Common myeloid progenitor, CD34-positive (primary cell): ENCODE measurements at regions not wholly inside any gene's neighbourhood (a gene's known extent, or its start where the extent isn't known, plus 50 kb on each side); places are given as distances from the start of the nearest gene placed in this dataset.

Experiments used
- CTCF ChIA-PET: fragments of 350-600 bp; sonication (Branson Sonifier 250); formaldehyde crosslinking; loops from one replicate; lab custom pipeline; 2021; ENCODE audit warnings: antibody characterized with exemption; lab: Charles Lee
- POLR2A ChIA-PET: fragments of 350-600 bp; sonication (Branson Sonifier 250); formaldehyde crosslinking; loops from one replicate; lab custom pipeline; 2021; ENCODE audit warnings: antibody characterized with exemption; lab: Charles Lee
- DNase-seq, 3 donors: peaks; one replicate each; pipeline versions ENCODE4 v3.0.0 to v3.0.0-alpha.2; 2013
- H3K27ac ChIP-seq, 2 experiments: 1 replicate in 1 of 2; 2 replicates in 1 of 2; pipeline ENCODE4 v1.7.0; 2013; ENCODE audit warnings: inconsistent platforms in 2 of 2, low read length in 2 of 2, mild to moderate bottlenecking in 2 of 2, low read depth in 1 of 2, moderate library complexity in 1 of 2; ENCODE audit not compliant: severe bottlenecking in 2 of 2, insufficient read depth in 1 of 2, poor library complexity in 1 of 2
- H3K27me3 ChIP-seq, 5 experiments: replicated peaks in 2 of 5; 1 replicate in 3 of 5; 2 replicates in 2 of 5; pipeline versions ENCODE4 v1.6.1 to v1.7.0; 2013; ENCODE audit warnings: low read length in 4 of 5, mild to moderate bottlenecking in 2 of 5, moderate library complexity in 2 of 5, inconsistent platforms in 1 of 5; ENCODE audit not compliant: insufficient read depth in 5 of 5, control insufficient read depth in 4 of 5
- H3K36me3 ChIP-seq, 4 experiments: 1 replicate in 2 of 4; 2 replicates in 2 of 4; pipeline versions ENCODE4 v1.6.1 to v1.7.0; 2013; ENCODE audit warnings: low read length in 3 of 4, control low read depth in 1 of 4, mild to moderate bottlenecking in 1 of 4; ENCODE audit not compliant: control insufficient read depth in 4 of 4, insufficient read depth in 4 of 4
- H3K4me1 ChIP-seq, 4 experiments: 1 replicate in 3 of 4; 2 replicates in 1 of 4; pipeline versions ENCODE4 v1.6.1 to v1.7.1; 2013; ENCODE audit warnings: low read length in 3 of 4, mild to moderate bottlenecking in 3 of 4, control low read depth in 1 of 4, inconsistent platforms in 1 of 4, moderate library complexity in 1 of 4; ENCODE audit not compliant: control insufficient read depth in 4 of 4, insufficient read depth in 4 of 4; ENCODE audit errors: control extremely low read depth in 1 of 4
- H3K4me3 ChIP-seq, 7 experiments: 1 replicate in 4 of 7; 2 replicates in 3 of 7; pipeline versions ENCODE4 v1.5.1 to v1.7.0; 2013; ENCODE audit warnings: mild to moderate bottlenecking in 7 of 7, low read length in 6 of 7, moderate library complexity in 6 of 7, inconsistent platforms in 2 of 7, low read depth in 2 of 7, control low read depth in 1 of 7; ENCODE audit not compliant: insufficient read depth in 4 of 7, control insufficient read depth in 1 of 7; ENCODE audit errors: extremely low read depth in 1 of 7
- H3K9me3 ChIP-seq, 5 experiments: 1 replicate in 4 of 5; 2 replicates in 1 of 5; pipeline versions ENCODE4 v1.6.1 to v1.7.1; 2013; ENCODE audit warnings: low read length in 4 of 5, mild to moderate bottlenecking in 2 of 5, inconsistent platforms in 1 of 5, low read depth in 1 of 5, moderate library complexity in 1 of 5; ENCODE audit not compliant: control insufficient read depth in 4 of 5, insufficient read depth in 2 of 5; ENCODE audit errors: control extremely low read depth in 1 of 5
- WGBS: methylation state at CpG from one replicate; pipeline ENCODE4 v1.1.5; 2013; ENCODE audit not compliant: insufficient coverage; 5-methylcytosine and 5-hydroxymethylcytosine counted together

DNA sequence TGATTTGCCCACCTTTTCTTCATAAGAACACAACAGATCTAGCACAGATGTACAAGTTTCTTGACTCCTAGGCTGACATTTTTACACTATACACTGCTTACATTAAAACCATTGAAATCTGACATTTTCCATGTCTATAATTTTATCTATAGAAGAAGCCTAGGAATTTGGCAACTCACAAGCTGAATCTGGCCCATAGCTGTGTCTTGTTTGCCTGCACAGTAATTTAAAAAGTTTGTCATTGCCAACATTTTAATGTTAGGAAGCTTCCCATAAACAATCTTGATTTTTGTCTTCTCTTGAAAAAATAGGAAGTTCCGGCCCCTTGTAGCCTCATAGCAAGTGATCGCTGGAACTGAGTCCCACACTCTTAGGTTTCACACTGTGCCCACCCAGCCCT is 394.6 kb upstream of the AZI2 start:
- no peaks in the 10 kb centered on the region for H3K27me3 ChIP-seq
- H3K27ac ChIP-seq = no peak overlapping the region
- WGBS = 94% methylated on average over 2 of the region's 2 CpGs
- ChIA-PET POLR2A (no interaction called here), CTCF (no interaction called here)
- H3K9me3 ChIP-seq = peaks cover 0 to 2% (median 0%) of the 10 kb centered on the region in 5 experiments
- H3K4me3 ChIP-seq = no peak overlapping the region
- no peaks in the 10 kb centered on the region for H3K4me1 ChIP-seq
- no peak for DNase-seq
- H3K36me3 ChIP-seq = no peaks in the 10 kb centered on the region

DNA sequence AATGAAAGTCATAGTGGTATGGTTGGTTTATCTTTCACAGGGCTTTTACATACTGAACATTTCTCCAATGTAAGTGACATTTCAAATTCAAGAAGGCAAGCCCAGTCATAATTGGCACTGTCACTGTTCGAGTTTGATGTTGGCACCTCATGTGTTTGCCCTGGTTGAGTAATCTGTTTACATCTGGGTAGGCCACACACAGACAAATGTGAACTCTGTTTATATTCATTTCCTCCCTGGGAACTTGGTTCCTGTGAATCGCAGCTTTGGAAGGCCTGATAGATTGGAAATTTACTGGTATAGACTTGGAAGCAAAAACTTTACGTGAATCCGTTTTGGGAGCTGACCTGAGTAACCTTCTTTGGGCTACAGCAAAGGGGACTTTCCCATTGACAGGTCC is 395.2 kb upstream of the AZI2 start:
- peaks cover 0 to 4% (median 0%) of the 10 kb centered on the region in 5 experiments for H3K9me3 ChIP-seq
- no peak overlapping the region for H3K4me3 ChIP-seq
- no peaks in the 10 kb centered on the region for H3K4me1 ChIP-seq
- H3K27ac ChIP-seq = no peak overlapping the region
- POLR2A ChIA-PET = no interaction called here
- WGBS = 97% methylated on average over 4 of the region's 4 CpGs
- H3K27me3 ChIP-seq = no peaks in the 10 kb centered on the region
- H3K36me3 ChIP-seq = no peaks in the 10 kb centered on the region
- DNase-seq = no peak
- CTCF ChIA-PET = no interaction called here

- ChIA-PET CTCF (interaction anchor here (0.6 kb wide), 1 partner anchor 61 kb away, joined by 5 read pairs; no protein-coding TSS in a partner anchor), POLR2A (no interaction called here)
- Histone ChIP-seq H3K9me3 (peaks cover 0 to 14% (median 4%) of the 10 kb centered on the region in 5 experiments), H3K27me3 (no peaks in the 10 kb centered on the region), H3K4me3 (no peak overlapping the region), H3K4me1 (no peaks in the 10 kb centered on the region), H3K27ac (no peak overlapping the region), H3K36me3 (no peaks in the 10 kb centered on the region)
- 100% methylated on average over 1 of the region's 4 CpGs for WGBS
- no peak for DNase-seq
Measured at GRCh38 chr3:28745436-28745835, 396.8 kb upstream of the AZI2 start.

DNA sequence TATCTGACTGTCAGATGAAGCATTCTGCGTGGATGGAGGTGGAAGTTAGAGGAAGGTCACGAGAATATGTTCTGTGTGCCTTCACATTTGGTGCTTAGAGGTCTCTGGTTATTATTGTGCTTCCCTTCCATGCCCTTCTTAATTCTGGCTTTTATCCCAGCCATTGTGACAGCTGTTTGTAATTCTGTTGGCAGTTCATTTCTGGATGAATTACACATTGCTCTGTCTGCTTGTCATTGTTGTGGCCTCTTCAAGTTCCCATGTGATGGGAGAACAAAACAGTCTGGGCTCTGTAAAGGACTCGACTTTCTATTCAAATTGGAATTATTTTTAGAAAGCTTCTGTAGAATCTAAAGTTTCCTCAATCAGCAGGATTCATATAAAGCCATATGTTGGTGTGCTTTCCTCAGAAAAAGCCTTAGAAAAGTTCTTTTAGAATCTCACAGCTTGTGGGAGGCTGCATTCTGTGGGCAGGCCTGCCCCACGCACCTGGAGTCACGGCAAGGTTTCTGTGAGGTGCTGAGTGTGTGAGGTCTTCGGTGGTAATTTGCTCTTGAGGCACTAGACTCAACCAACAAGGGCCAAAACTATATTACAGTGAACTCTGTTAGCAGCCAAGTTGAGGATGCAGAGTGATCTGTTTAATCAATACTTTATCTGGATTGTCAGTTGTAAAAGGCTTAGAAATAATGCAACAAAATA is 397.4 kb upstream of the AZI2 start:
- no peak for DNase-seq
- Histone ChIP-seq H3K27me3 (no peaks in the 10 kb centered on the region), H3K36me3 (no peaks in the 10 kb centered on the region), H3K4me1 (no peaks in the 10 kb centered on the region), H3K9me3 (peaks cover 0 to 21% (median 4%) of the 10 kb centered on the region in 5 experiments), H3K4me3 (no peak overlapping the region), H3K27ac (no peak overlapping the region)
- ChIA-PET POLR2A (no interaction called here), CTCF (no interaction called here)
- WGBS = 93% methylated on average over 3 of the region's 6 CpGs

DNA sequence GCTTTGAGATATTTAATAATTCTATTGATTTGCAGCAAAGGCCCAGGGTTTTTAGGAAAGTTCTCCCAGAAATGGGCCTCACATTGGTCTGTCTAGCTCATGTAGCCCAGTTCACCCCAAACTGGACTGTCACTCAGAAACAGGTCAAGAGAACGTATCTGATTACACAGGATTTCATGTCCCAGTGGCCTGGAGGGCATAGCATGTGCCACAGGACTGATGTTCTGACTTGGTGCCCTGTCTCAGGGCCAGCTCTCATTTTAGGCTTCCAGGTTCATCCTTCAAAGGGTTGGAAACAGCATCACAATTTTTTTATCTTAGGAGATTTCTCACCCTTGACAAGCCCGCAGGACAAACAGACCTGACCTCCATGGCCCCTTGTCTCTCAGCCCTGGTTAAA is 398.4 kb upstream of the AZI2 start:
- Histone ChIP-seq H3K4me3 (no peak overlapping the region), H3K9me3 (peaks cover 0 to 21% (median 4%) of the 10 kb centered on the region in 5 experiments), H3K27ac (no peak overlapping the region), H3K36me3 (no peaks in the 10 kb centered on the region), H3K4me1 (no peaks in the 10 kb centered on the region), H3K27me3 (no peaks in the 10 kb centered on the region)
- no peak for DNase-seq
- ChIA-PET CTCF (no interaction called here), POLR2A (no interaction called here)
- 73% methylated on average over 1 of the region's 2 CpGs for WGBS

- no peaks in the 10 kb centered on the region for H3K4me1 ChIP-seq
- no peak overlapping the region for H3K4me3 ChIP-seq
- 100% methylated on average over 1 of the region's 2 CpGs for WGBS
- DNase-seq = no peak
- no peaks in the 10 kb centered on the region for H3K36me3 ChIP-seq
- H3K9me3 ChIP-seq = peaks cover 0 to 21% (median 4%) of the 10 kb centered on the region in 5 experiments
- POLR2A ChIA-PET = no interaction called here
- H3K27me3 ChIP-seq = peaks cover 0 to 2% (median 0%) of the 10 kb centered on the region in 5 experiments
- CTCF ChIA-PET = no interaction called here
- H3K27ac ChIP-seq = no peak overlapping the region
Measured at GRCh38 chr3:28751864-28752263, 403.2 kb upstream of the AZI2 start.

DNA sequence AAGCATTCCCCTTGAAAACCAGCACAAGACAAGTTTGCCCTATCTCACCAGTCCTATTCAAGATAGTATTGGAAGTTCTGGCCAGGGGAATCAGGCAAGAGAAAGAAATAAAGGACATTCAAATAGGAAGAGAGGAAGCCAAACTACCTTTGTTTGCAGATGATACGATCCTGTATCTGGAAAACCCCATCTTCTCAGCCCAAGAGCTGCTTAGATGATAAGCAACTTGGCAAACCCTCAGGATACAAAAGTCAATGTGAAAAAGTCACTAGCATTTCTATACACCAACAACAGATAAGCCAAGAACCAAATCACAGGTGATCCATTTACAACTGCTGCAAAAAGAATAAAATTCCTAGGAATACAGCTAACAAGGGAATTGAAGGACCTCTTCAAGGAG is 403.7 kb upstream of the AZI2 start:
- no CpG with 5 or more reads among the region's 1 CpG for WGBS

More for the DNA sequence above, 403.7 kb upstream of the AZI2 start:
- Histone ChIP-seq H3K4me1 (no peaks in the 10 kb centered on the region), H3K27ac (no peak overlapping the region), H3K27me3 (peaks cover 0 to 2% (median 0%) of the 10 kb centered on the region in 5 experiments), H3K9me3 (peaks cover 0 to 21% (median 4%) of the 10 kb centered on the region in 5 experiments), H3K36me3 (no peaks in the 10 kb centered on the region), H3K4me3 (no peak overlapping the region)
- ChIA-PET POLR2A (no interaction called here), CTCF (no interaction called here)
- no peak for DNase-seq
